ENCODE measurements at regions not wholly inside any gene's neighbourhood (a gene's known extent, or its start where the extent isn't known, plus 50 kb on each side); places are given as distances from the start of the nearest gene placed in this dataset.

DNA sequence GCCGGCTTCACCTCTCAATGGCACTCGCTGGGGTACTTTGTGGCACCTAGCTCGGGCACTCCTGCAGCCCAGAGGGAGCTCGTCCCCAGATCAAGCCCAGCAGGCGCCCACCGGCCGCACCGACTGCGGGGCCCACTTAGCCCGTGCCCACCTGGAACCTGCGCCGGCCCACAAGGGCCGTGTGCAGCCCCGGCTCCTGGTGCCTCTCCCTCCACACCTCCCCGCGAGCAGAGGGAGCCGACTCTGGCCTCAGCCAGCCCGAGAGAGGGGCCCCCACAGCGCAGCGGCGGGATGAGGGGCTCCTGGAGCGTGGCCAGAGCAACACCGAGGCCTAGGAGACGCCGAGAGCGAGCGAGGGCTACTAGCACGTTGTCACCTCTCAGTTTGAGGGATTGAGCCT, 82.1 kb upstream of the SHISA3 start:
- 89 to 92% methylated on average over 24 of the region's 28 CpGs for WGBS, 2 donors
- intact Hi-C loops (cut with DNase I; ENCODE audit: low total_unique reads): no loop called here
- TF ChIP-seq, protein P1, sequence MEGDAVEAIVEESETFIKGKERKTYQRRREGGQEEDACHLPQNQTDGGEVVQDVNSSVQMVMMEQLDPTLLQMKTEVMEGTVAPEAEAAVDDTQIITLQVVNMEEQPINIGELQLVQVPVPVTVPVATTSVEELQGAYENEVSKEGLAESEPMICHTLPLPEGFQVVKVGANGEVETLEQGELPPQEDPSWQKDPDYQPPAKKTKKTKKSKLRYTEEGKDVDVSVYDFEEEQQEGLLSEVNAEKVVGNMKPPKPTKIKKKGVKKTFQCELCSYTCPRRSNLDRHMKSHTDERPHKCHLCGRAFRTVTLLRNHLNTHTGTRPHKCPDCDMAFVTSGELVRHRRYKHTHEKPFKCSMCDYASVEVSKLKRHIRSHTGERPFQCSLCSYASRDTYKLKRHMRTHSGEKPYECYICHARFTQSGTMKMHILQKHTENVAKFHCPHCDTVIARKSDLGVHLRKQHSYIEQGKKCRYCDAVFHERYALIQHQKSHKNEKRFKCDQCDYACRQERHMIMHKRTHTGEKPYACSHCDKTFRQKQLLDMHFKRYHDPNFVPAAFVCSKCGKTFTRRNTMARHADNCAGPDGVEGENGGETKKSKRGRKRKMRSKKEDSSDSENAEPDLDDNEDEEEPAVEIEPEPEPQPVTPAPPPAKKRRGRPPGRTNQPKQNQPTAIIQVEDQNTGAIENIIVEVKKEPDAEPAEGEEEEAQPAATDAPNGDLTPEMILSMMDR (IDR thresholded peaks at IDR 0.05): no peak
- TF ChIP-seq POLR2A (IDR thresholded peaks at IDR 0.05): no peak
- DNase-seq (ENCODE audit: low spot score in 2 of 2): peak in 1 of 2 donors; percentile 58
- no peak overlapping the region for H3K4me3 ChIP-seq (ENCODE audit: low read depth, poor library complexity, severe bottlenecking)

DNA sequence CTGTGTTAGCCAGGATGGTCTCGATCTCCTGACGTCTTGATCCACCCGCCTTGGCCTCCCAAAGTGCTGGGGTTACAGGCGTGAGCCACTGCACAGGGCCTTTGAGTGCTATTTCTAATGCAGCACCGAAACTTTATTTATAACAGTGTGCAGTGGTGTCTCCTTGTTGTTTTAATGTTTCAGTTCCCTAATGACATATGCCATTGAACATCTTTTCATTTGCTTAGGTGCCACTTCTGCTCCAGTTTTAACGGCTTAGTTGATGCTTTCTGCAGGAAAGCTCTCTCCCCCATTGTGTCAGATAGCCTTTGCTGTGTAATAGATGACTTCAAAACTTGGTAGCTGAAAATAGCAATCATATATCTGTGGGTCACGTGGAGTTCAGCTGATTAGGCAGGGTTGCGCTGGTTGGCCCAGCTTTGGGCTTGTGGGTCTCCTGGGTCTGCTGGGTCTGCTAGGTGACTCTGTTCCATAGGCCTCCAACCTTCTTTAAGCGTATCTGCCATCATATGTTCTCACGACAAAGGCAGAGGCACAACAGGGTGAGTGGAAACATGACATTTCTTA, 76.4 kb upstream of the SHISA3 start:
- no peak for TF ChIP-seq POLR2A (IDR thresholded peaks at IDR 0.05)
- TF ChIP-seq, protein P1 (IDR thresholded peaks at IDR 0.05): no peak
- DNase-seq (ENCODE audit: low spot score in 2 of 2): no peak
- 79 to 82% methylated on average over 10 of the region's 10 CpGs for WGBS, 2 donors
- intact Hi-C loops (cut with DNase I; ENCODE audit: low total_unique reads): no loop called here
- no peak overlapping the region for H3K4me3 ChIP-seq (ENCODE audit: low read depth, poor library complexity, severe bottlenecking)

DNA sequence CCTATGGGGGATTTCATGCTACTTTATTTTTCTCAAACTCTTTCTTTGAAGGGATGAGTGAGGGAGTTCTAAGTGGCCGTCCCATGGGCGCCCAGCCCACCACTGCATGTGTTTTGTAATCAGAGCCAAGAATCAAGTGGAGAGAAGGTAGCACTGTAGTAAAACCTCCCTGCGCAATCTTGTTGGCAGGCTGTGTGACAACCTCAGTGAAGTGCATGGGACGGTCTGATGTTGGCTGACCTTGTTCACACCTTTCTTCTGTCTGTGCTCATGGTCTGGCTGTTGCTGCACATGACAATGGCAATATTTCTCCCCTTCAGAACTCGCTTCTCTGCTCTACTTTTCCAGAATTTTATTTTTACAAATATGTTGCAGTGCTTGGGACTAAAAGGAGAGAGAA, 71.2 kb upstream of the SHISA3 start:
- TF ChIP-seq, protein P1 (IDR thresholded peaks at IDR 0.05): no peak
- TF ChIP-seq POLR2A (IDR thresholded peaks at IDR 0.05): no peak
- WGBS, 2 donors: 79 to 80% methylated on average over 5 of the region's 5 CpGs
- H3K4me3 ChIP-seq (ENCODE audit: low read depth, poor library complexity, severe bottlenecking): no peak overlapping the region
- DNase-seq (ENCODE audit: low spot score in 2 of 2): no peak
- intact Hi-C loops (cut with DNase I; ENCODE audit: low total_unique reads): no loop called here

DNA sequence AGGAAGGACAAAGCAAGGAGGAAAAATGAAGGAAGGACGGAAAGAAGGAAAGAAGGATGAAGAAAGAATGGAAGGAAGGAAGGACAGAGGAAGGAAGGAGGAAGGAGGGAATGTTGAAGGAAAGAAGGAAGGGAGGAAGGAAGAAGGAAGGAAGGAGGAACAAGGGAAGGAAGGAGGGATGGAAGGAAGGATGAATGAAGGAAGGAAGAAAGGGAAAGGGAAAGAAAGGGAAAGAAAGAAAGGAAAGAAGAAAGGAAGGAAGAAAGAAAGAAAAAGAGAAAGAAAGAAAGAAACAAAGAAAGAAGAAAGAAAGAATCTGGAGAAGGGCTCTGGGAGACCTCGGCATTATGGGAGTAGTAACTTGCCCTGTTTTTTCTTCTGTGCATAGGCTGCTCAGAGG, 70.8 kb upstream of the SHISA3 start:
- no peak for DNase-seq (ENCODE audit: low spot score in 2 of 2)
- intact Hi-C loops (cut with DNase I; ENCODE audit: low total_unique reads): no loop called here
- TF ChIP-seq, protein P1 (IDR thresholded peaks at IDR 0.05): no peak
- no peak for TF ChIP-seq POLR2A (IDR thresholded peaks at IDR 0.05)
- 65 to 93% methylated on average over 2 of the region's 2 CpGs for WGBS, 2 donors
- H3K4me3 ChIP-seq (ENCODE audit: low read depth, poor library complexity, severe bottlenecking): no peak overlapping the region

DNA sequence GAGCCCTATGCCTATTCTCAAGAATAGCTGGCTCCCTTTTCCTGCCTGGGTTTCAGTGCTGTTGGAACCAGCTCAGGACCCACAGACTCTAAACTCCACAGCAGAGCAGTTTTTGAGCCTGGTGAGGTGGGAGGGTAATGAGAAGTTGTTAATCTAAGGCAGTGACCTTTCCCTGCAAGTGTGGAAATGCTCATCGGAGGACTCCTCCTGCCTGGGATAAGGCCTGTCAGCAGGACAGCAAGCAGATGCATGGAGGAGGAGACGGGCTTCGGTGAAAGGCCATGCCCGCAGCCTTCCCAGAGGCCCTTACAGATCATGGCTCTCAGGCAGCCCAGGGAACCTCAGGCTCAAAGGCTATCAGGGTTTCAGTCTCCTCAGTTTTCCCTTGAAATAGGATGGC, 70.0 kb upstream of the SHISA3 start:
- DNase-seq (ENCODE audit: low spot score in 2 of 2): no peak
- intact Hi-C loops (cut with DNase I; ENCODE audit: low total_unique reads): no loop called here
- no peak overlapping the region for H3K4me3 ChIP-seq (ENCODE audit: low read depth, poor library complexity, severe bottlenecking)
- 67 to 86% methylated on average over 4 of the region's 4 CpGs for WGBS, 2 donors
- no peak for TF ChIP-seq POLR2A (IDR thresholded peaks at IDR 0.05)
- TF ChIP-seq, protein P1 (IDR thresholded peaks at IDR 0.05): no peak

DNA sequence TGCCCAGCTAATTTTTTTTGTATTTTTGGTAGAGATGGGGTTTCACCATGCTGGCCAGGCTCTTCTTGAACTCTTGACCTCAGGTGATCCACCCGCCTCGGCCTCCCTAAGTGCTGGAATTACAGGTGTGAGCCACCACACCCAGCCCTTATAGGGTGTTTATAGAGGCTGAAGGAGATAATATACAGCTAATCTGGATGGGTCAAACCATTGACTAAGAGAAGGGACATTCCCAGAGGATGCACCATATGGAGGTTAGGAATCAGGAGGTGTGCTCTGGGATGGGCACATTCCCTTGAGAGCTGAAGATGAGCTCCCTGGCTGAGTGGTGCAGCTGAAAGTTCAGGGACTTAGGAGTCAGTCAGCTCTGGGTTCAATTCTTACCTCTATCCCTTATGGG, 68.3 kb upstream of the SHISA3 start:
- TF ChIP-seq POLR2A (IDR thresholded peaks at IDR 0.05): no peak
- TF ChIP-seq, protein P1 (IDR thresholded peaks at IDR 0.05): no peak
- H3K4me3 ChIP-seq (ENCODE audit: low read depth, poor library complexity, severe bottlenecking): no peak overlapping the region
- DNase-seq (ENCODE audit: low spot score in 2 of 2): no peak
- intact Hi-C loops (cut with DNase I; ENCODE audit: low total_unique reads): no loop called here
- 97 to 100% methylated on average over 2 of the region's 2 CpGs for WGBS, 2 donors
